ENCODE measurements at regions not wholly inside any gene's neighbourhood (a gene's known extent, or its start where the extent isn't known, plus 50 kb on each side); places are given as distances from the start of the nearest gene placed in this dataset.

DNA sequence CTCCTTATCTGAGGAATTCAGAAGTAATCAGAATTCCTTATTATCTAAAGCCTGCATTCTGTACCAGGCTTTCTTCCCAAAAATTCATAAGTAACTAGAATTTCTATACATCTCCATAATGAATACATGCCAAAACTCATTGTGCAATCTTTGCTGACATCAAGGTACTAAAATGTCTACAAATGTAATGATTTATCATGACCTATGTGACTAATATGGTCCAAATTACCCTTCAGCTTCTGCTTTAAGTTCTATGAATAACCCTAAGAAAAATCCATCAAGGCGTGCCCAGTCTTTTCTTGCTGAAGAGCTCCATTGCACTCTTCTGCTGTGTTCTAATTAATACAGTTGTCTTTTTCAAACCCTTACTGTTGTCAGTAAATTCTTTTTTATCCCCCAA is 58.5 kb upstream of the SLITRK1 start:
- POLR2A ChIA-PET (ENCODE audit: partially characterized antibody) = no interaction called here
- Histone ChIP-seq H3K27me3 (ENCODE audit: insufficient read depth, low read length) (no peaks in the 10 kb centered on the region), H3K36me3 (ENCODE audit: insufficient read depth, low read length) (no peaks in the 10 kb centered on the region), H3K27ac (ENCODE audit: low read depth, low read length) (no peak overlapping the region), H3K9me3 (ENCODE audit: control insufficient read depth in 1 of 2, low read length in 2 of 2) (no peaks in the 10 kb centered on the region), H3K4me3 (ENCODE audit: low read length in 2 of 2) (no peak overlapping the region), H3K4me1 (ENCODE audit: insufficient read depth, low read length) (no peaks in the 10 kb centered on the region)
- Mint-ChIP-seq H3K27ac (no peak overlapping the region), H3K27me3 (no peaks in the 10 kb centered on the region), H3K36me3 (no peaks in the 10 kb centered on the region), H3K4me1 (no peaks in the 10 kb centered on the region), H3K4me3 (no peak overlapping the region), H3K9me3 (peaks cover 0 to 2% (median 0%) of the 10 kb centered on the region in 8 donors)
- intact Hi-C loops (cut with micrococcal nuclease) = no loop called here
- CTCF ChIA-PET (ENCODE audit: partially characterized antibody) = no interaction called here
- no peak for DNase-seq

DNA sequence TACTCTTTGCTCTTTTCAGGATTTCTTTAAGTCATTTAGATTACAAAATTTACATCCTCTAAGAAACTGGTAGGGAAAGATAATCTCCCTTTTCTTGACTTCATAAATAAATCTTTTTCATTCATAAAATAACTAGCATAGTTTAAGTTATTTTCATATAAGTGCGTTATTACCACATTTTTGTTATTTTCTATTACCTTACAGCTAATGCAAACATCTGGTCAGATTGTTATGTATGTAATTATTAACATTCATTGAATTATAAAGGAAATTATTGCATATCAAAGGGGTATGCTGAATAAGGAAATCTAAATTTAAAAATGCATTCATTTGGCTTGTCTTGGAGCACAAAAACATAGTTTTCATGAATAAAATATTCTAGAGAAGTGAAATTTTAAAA is 55.3 kb upstream of the SLITRK1 start:
- H3K4me3 ChIP-seq (ENCODE audit: low read length in 2 of 2) = no peak overlapping the region
- H3K9me3 Mint-ChIP-seq = peaks cover 0 to 2% (median 0%) of the 10 kb centered on the region in 8 donors
- no peaks in the 10 kb centered on the region for H3K36me3 ChIP-seq (ENCODE audit: insufficient read depth, low read length)
- no peaks in the 10 kb centered on the region for H3K36me3 Mint-ChIP-seq
- no peak overlapping the region for H3K4me3 Mint-ChIP-seq
- H3K9me3 ChIP-seq (ENCODE audit: control insufficient read depth in 1 of 2, low read length in 2 of 2) = no peaks in the 10 kb centered on the region
- no peak overlapping the region for H3K27ac ChIP-seq (ENCODE audit: low read depth, low read length)
- ChIA-PET CTCF (ENCODE audit: partially characterized antibody) (no interaction called here), POLR2A (ENCODE audit: partially characterized antibody) (no interaction called here)
- no peaks in the 10 kb centered on the region for H3K27me3 Mint-ChIP-seq
- no peaks in the 10 kb centered on the region for H3K4me1 ChIP-seq (ENCODE audit: insufficient read depth, low read length)
- no peak overlapping the region for H3K27ac Mint-ChIP-seq
- intact Hi-C loops (cut with micrococcal nuclease) = no loop called here
- no peaks in the 10 kb centered on the region for H3K27me3 ChIP-seq (ENCODE audit: insufficient read depth, low read length)
- no peak for DNase-seq
- H3K4me1 Mint-ChIP-seq = no peaks in the 10 kb centered on the region

DNA sequence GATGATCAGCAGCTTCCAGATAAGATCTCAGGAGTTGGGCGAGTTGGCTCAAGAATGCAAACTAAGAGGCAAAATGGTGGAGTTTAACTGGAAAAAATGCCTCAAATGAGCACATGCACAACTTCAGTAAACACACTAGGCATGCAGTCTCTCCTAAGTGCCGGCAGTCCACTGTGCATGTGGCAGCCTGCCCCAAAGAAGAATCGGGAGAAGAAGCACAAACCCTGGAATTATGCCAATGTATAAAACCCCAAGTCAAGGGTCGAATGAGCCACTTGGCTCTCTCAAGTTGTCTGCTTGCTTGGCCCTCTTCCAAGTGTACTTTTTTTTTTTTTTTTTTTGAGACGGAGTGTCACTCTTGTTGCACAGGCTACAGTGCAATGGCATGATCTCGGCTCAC is 53.3 kb upstream of the SLITRK1 start:
- Histone ChIP-seq H3K36me3 (ENCODE audit: insufficient read depth, low read length) (no peaks in the 10 kb centered on the region), H3K27me3 (ENCODE audit: insufficient read depth, low read length) (no peaks in the 10 kb centered on the region), H3K27ac (ENCODE audit: low read depth, low read length) (no peak overlapping the region), H3K4me1 (ENCODE audit: insufficient read depth, low read length) (no peaks in the 10 kb centered on the region), H3K4me3 (ENCODE audit: low read length in 2 of 2) (no peak overlapping the region), H3K9me3 (ENCODE audit: control insufficient read depth in 1 of 2, low read length in 2 of 2) (no peaks in the 10 kb centered on the region)
- intact Hi-C loops (cut with micrococcal nuclease) = no loop called here
- Mint-ChIP-seq H3K4me3 (no peak overlapping the region), H3K27me3 (no peaks in the 10 kb centered on the region), H3K9me3 (peaks cover 0 to 6% (median 0%) of the 10 kb centered on the region in 8 donors), H3K4me1 (no peaks in the 10 kb centered on the region), H3K36me3 (no peaks in the 10 kb centered on the region), H3K27ac (no peak overlapping the region)
- no peak for DNase-seq
- ChIA-PET POLR2A (ENCODE audit: partially characterized antibody) (no interaction called here), CTCF (ENCODE audit: partially characterized antibody) (no interaction called here)
